GM12874 (cell line): ENCODE measurements at regions not wholly inside any gene's neighbourhood (a gene's known extent, or its start where the extent isn't known, plus 50 kb on each side); places are given as distances from the start of the nearest gene placed in this dataset.

Source experiments
- CTCF ChIP-seq: IDR thresholded peaks from 2 replicates; pipeline ENCODE4 v1.5.1; 2011; ENCODE audit warnings: low read depth, mild to moderate bottlenecking, control low read depth, low read length, moderate library complexity; ENCODE audit not compliant: insufficient read depth

- no peak for TF ChIP-seq CTCF
Observed at GRCh38 chr13:99859178-99860177, 112.1 kb downstream of the ZIC5 start.

- no peak for TF ChIP-seq CTCF
Observed at GRCh38 chr13:99857738-99858137, 113.8 kb downstream of the ZIC5 start.

- no peak for TF ChIP-seq CTCF
Observed at GRCh38 chr13:99855526-99856420, 115.8 kb downstream of the ZIC5 start.

- no peak for TF ChIP-seq CTCF
Observed at GRCh38 chr13:99854366-99854765, 117.2 kb downstream of the ZIC5 start.

GRCh38 chr13:99847318-99847750, 124.2 kb downstream of the ZIC5 start:
- TF ChIP-seq CTCF = no peak

- no peak for TF ChIP-seq CTCF
Observed at GRCh38 chr13:99845161-99845874, 126.2 kb downstream of the ZIC5 start.
